Activated CD4-positive, alpha-beta T cell treated with anti-CD3 and anti-CD28 coated beads, Interleukin-2, amount 10 ng/mL, durations not matched to agents 24 days and 14 days (primary cell): ENCODE measurements at regions not wholly inside any gene's neighbourhood (a gene's known extent, or its start where the extent isn't known, plus 50 kb on each side); places are given as distances from the start of the nearest gene placed in this dataset.

ENCODE experiments used
- DNase-seq: peaks from one replicate; pipeline ENCODE4 v3.0.0; 2022
- H3K27ac Mint-ChIP-seq: one replicate; pipeline ENCODE4 v1.8.0; 2022; ENCODE audit warnings: mild to moderate bottlenecking, mixed read lengths
- H3K27me3 Mint-ChIP-seq: one replicate; pipeline ENCODE4 v1.8.0; 2022; ENCODE audit warnings: mixed read lengths
- H3K36me3 Mint-ChIP-seq: one replicate; pipeline ENCODE4 v1.8.0; 2022; ENCODE audit warnings: low read depth, mild to moderate bottlenecking, mixed read lengths
- H3K4me1 Mint-ChIP-seq: one replicate; pipeline ENCODE4 v1.8.0; 2021; ENCODE audit warnings: mixed read lengths
- H3K4me3 Mint-ChIP-seq: one replicate; pipeline ENCODE4 v1.8.0; 2022; ENCODE audit warnings: mild to moderate bottlenecking, moderate library complexity, mixed read lengths
- H3K9me3 Mint-ChIP-seq: one replicate; pipeline ENCODE4 v1.8.0; 2021; ENCODE audit warnings: mixed read lengths
- intact Hi-C: fragments of 100-400 bp; cut with micrococcal nuclease; formaldehyde crosslinking; loops from one replicate; pipeline ENCODE4 v1.15.1; 2023

DNA sequence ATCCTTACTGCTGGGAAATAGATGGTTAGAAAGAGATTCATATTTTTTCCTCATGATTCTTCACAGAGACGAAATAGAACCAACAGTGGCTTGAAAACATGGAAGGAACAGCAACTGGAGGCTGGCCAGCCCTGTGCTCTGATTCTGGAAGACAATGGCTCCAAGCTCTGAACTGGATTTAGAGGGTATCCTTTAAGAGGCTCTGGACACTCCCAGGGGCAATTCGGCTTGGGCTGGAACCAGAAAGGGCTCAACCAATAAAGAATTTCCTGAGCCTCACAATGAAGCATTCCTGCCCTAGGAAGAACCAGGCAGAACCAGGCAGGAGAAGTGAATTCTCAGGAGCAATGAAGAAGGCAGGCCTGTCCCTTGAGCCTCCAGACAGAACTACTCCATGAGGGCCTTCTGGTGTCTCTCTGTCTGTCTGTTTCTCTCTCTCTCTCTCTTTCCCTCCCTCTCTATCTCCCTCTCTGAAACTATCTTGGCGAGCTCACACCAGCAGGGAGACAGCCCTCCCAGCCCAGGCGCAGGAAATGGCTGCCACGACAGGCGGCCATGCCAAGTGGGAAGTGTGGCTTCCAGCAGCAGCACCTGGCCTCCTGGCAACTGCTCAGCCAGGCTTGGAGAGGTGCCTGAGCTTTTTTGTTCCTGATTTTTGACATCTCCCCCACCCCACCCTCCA, 93.3 kb downstream of the RCN1 start:
- H3K4me3 Mint-ChIP-seq = no peak overlapping the region
- H3K4me1 Mint-ChIP-seq = no peaks in the 10 kb centered on the region
- intact Hi-C loops = no loop called here
- H3K36me3 Mint-ChIP-seq = no peaks in the 10 kb centered on the region
- no peak for DNase-seq
- H3K9me3 Mint-ChIP-seq = no peaks in the 10 kb centered on the region
- H3K27me3 Mint-ChIP-seq = peaks cover 13% of the 10 kb centered on the region
- no peak overlapping the region for H3K27ac Mint-ChIP-seq

DNA sequence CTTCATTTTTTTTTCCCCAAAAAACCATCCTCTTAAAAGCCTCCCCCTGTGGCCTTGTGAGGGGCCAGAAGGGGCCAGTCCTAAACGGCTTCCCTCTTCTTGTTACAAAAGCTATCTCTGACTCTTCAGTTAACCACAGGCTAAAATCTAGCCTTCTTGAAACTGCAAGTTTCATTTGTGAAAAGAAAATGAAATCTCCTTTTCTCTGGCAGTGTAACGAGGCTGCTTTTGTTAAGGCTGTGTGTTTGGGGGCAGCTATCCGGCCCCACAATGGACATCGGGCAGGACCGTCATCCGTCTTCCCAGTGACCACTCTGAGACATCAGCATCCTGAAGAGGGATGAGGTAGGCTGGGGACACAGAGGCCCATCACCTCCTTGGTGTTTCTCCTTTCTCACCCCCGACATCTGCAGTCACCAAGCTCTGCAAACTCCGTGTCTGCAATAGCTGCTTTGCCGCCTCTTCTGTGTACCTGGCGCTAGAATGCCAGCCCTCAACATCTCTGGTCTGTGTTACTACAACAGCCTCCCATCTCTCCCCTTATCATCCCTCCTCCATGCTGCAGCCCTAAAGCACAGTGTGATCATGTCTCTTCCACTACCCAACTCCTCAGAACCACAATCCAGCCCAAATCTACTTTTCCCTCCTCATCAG, 94.0 kb downstream of the RCN1 start:
- H3K4me1 Mint-ChIP-seq = no peaks in the 10 kb centered on the region
- peaks cover 13% of the 10 kb centered on the region for H3K27me3 Mint-ChIP-seq
- no peak for DNase-seq
- H3K27ac Mint-ChIP-seq = no peak overlapping the region
- H3K9me3 Mint-ChIP-seq = no peaks in the 10 kb centered on the region
- H3K36me3 Mint-ChIP-seq = no peaks in the 10 kb centered on the region
- intact Hi-C loops = no loop called here
- no peak overlapping the region for H3K4me3 Mint-ChIP-seq

DNA sequence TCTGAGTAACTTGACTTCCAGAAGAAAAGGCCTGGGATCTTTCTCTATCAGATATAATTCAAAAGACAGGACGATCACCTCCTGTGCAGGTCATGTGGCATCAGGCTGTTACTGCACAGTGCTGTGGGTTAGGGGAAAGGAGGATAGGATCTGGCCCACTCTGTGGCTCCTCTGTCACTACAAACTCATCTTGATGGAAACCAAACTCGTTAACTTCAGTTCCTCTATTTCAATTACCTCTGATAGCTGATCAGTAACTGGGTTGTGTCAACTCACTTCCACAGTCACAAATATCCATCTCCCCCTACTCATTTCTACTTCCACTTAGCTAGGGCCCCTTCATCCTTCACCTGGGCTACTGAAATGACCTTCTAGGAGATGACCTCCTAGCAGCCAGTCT, 95.2 kb downstream of the RCN1 start:
- H3K9me3 Mint-ChIP-seq = no peaks in the 10 kb centered on the region
- peaks cover 10% of the 10 kb centered on the region for H3K27me3 Mint-ChIP-seq
- no peak overlapping the region for H3K27ac Mint-ChIP-seq
- intact Hi-C loops = no loop called here
- DNase-seq = no peak
- no peak overlapping the region for H3K4me3 Mint-ChIP-seq
- no peaks in the 10 kb centered on the region for H3K36me3 Mint-ChIP-seq
- H3K4me1 Mint-ChIP-seq = no peaks in the 10 kb centered on the region

DNA sequence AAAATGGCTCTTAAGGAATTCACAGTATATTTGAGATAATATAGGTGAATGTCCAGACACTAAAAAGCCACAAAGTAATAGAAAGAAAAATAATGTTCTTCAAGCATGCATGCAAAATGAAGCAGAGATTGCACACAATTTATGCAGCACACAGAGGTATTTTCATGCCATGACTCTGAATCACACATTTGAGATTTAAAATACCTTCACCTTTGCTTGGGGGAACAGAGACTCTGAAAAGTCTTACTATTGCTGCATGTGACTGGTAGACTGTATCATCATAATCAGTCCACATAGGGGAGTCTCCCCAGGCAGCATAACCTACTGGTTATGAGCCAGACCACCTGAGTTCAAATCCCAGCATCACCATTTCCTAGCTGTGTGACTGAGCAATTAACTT, 96.2 kb downstream of the RCN1 start:
- H3K4me3 Mint-ChIP-seq = no peak overlapping the region
- intact Hi-C loops = no loop called here

DNA sequence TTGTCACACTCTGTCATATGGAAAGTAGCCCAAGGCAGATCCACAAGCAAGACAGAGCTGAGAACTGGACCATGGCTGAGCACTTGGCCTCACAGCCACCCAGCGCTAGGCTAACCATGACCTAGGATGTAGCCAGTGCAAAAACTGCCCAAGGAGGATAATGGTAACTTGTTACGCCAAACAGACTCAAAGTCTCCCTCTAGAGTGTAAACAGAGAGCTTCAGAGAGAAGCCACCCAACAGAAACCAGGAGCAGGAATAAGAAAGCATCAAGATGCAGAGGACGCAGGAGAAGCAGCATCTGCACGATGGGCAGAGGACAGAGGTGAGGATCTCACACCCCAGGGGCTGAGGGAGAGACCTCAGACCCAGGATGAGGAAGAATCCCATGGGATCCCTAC, 97.9 kb downstream of the RCN1 start:
- Mint-ChIP-seq H3K9me3 (no peaks in the 10 kb centered on the region), H3K27ac (no peak overlapping the region), H3K27me3 (peaks cover 10% of the 10 kb centered on the region), H3K4me3 (no peak overlapping the region), H3K36me3 (no peaks in the 10 kb centered on the region), H3K4me1 (no peaks in the 10 kb centered on the region)
- DNase-seq = no peak
- intact Hi-C loops = no loop called here

More for the DNA sequence above, 96.2 kb downstream of the RCN1 start:
- Mint-ChIP-seq H3K27me3 (peaks cover 8% of the 10 kb centered on the region), H3K9me3 (no peaks in the 10 kb centered on the region), H3K27ac (no peak overlapping the region), H3K36me3 (no peaks in the 10 kb centered on the region), H3K4me1 (no peaks in the 10 kb centered on the region)
- no peak for DNase-seq

DNA sequence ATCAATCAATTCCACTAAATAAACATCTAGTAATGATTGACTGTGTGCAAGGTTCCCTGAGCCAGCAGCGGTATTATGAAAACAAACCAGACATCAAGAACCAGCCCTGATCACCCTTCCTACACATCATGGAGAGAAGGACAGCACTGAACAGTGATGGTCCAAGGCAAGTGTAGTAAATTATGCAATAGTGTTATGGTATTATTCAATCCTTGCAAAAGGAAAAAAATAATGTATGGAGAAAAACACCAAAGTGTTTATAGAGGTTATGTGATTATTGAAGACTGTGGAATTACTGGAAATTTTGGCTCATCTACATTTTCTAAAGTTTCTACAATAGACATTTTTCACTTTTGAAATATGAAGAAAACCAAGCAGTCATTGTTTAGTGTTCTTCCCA, 105.3 kb downstream of the RCN1 start:
- intact Hi-C loops = no loop called here
- peaks cover 11% of the 10 kb centered on the region for H3K27me3 Mint-ChIP-seq
- H3K27ac Mint-ChIP-seq = no peak overlapping the region
- no peaks in the 10 kb centered on the region for H3K9me3 Mint-ChIP-seq
- no peak for DNase-seq
- H3K36me3 Mint-ChIP-seq = no peaks in the 10 kb centered on the region
- H3K4me1 Mint-ChIP-seq = no peaks in the 10 kb centered on the region
- H3K4me3 Mint-ChIP-seq = no peak overlapping the region

DNA sequence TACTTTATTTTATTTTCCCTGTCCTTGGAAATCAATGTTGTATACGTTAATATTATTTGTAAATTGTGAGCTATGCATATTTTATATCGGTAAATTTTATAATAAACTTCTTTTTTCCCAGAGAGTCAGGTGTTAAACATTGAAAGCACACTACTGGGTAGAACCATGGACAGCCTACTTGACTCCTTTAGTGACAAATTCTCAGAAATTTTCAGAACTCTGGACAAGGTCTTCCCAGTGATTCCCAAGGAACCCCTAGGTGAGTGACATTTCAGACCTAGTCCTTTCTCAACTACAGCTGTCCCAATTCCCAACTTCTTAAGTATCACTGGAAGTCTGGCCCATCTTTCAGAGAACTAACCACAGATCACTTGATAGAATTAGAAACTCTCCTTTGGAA, 107.2 kb downstream of the RCN1 start:
- Mint-ChIP-seq H3K36me3 (no peaks in the 10 kb centered on the region), H3K9me3 (no peaks in the 10 kb centered on the region), H3K27me3 (peaks cover 10% of the 10 kb centered on the region), H3K27ac (no peak overlapping the region), H3K4me3 (no peak overlapping the region), H3K4me1 (no peaks in the 10 kb centered on the region)
- no peak for DNase-seq
- intact Hi-C loops = no loop called here

DNA sequence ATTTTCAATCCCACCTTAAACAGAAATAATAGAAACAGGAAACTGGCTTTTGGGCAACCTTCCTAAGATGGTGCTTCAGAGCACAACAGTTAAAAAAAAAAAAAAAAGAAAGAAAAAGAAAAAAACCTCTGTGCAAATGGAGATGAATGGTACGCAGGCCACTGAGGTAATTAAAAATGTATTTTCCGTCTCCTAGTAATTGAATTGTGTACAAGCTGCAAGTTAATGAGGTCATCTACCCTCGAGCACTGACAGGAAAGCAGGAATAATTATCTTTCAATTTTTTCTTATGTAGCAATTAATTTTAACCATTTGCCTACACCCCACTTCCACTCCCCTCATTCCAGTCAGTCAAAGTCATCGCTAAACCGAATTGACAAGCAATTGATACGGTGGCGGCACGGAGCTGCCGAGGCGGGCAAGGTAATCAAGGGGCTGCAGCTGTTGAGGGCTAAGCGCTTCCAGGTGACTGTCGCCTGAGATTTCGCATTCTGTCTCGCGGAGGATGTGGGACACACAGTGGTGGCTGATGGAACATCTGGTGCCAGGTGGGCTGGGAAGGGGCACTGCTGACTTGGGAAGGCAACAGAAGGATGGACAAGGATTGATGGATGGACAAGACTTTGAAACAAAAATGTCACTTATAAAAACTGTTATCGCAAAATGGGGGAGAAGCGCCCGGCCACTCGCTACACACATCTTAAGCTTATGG, 109.4 kb downstream of the RCN1 start:
- no peak for DNase-seq
- H3K4me1 Mint-ChIP-seq = no peaks in the 10 kb centered on the region
- intact Hi-C loops = no loop called here
- H3K9me3 Mint-ChIP-seq = no peaks in the 10 kb centered on the region
- H3K36me3 Mint-ChIP-seq = no peaks in the 10 kb centered on the region
- H3K4me3 Mint-ChIP-seq = no peak overlapping the region
- no peak overlapping the region for H3K27ac Mint-ChIP-seq
- H3K27me3 Mint-ChIP-seq = peaks cover 3% of the 10 kb centered on the region

DNA sequence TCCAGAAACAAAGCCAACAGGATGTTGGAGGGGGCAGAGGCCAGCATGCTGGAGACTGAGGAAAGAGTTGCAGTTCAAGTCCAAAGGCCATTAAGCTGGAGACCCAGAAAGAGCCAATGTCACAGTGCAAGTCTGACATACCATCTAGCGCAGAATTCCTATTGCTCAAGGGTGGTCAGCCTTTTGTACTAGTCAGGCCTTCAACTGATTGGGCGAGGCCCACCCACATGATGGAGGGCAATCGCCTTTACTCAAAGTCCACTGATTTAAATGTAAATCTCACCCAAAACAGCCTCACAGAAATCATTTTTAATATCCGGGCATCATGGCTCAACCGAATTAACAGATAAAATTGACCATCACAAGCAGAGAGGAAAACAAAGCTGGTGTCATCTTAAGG, 113.9 kb downstream of the RCN1 start:
- no peak overlapping the region for H3K27ac Mint-ChIP-seq
- H3K4me3 Mint-ChIP-seq = no peak overlapping the region
- peaks cover 2% of the 10 kb centered on the region for H3K27me3 Mint-ChIP-seq
- H3K4me1 Mint-ChIP-seq = no peaks in the 10 kb centered on the region
- no peaks in the 10 kb centered on the region for H3K36me3 Mint-ChIP-seq
- DNase-seq = no peak
- H3K9me3 Mint-ChIP-seq = no peaks in the 10 kb centered on the region
- intact Hi-C loops = no loop called here

DNA sequence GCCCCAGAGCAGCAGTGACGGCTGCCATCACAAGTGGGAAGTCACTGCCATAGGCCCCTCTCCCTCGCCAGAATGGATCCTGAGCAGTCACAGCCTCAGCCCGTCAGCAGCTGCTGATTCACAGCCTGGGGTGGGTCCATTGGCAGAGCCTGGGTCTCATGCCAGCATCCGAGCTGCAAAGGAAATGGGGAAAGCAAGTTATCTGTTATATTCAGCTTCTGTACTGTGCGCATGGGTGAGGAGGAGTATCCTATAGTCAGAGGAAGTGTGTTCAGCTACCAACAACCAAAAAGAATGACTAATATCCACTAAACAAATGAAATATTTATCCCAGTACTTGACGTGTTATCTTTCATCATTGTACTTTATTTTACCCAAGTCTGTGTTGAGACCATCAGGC, 119.7 kb downstream of the RCN1 start:
- DNase-seq = no peak
- Mint-ChIP-seq H3K4me3 (no peak overlapping the region), H3K36me3 (no peaks in the 10 kb centered on the region), H3K4me1 (no peaks in the 10 kb centered on the region), H3K9me3 (no peaks in the 10 kb centered on the region), H3K27me3 (no peaks in the 10 kb centered on the region), H3K27ac (no peak overlapping the region)
- intact Hi-C loops = no loop called here

DNA sequence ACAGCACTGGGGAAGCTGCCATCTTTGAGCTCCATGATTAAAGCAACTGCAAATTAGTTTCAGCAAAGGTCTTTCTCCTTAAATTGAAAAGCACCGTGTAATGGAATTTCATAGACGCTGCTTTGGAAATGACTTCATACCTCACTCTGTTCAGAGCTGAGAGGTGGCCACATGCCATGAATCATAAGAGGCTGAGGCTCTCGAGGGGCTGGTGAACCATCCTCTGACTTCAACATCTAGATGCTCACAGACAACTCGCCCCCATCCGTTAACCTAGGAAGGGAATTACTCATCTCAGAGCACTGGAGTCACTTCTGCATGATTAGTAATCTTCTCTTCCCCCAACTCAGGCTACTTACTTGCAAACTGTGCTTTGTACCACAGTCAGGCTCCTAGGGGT, 122.3 kb downstream of the RCN1 start:
- H3K27ac Mint-ChIP-seq = no peak overlapping the region
- H3K36me3 Mint-ChIP-seq = no peaks in the 10 kb centered on the region
- intact Hi-C loops = no loop called here
- H3K9me3 Mint-ChIP-seq = no peaks in the 10 kb centered on the region
- DNase-seq = peak; percentile 56
- no peak overlapping the region for H3K4me3 Mint-ChIP-seq
- no peaks in the 10 kb centered on the region for H3K27me3 Mint-ChIP-seq
- no peaks in the 10 kb centered on the region for H3K4me1 Mint-ChIP-seq

DNA sequence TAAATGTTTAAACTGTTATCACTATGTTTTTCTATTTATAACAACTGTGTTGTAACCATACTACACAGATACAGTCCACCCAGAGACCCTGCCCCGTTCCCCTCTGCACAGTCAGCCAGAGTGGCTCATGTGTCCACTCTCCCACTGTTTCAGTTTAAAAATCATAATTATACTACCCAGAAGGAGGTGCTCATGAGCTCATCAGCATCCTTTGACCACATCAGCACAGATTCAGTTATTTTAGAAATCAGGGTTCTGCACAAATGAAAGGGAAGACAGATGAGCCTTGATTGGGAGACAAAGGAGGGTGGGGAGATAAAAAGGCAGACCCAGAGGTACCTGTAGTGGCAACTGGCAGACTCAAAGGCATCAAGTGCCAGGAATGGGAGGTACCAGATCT, 124.3 kb downstream of the RCN1 start:
- no peak for DNase-seq
- no peaks in the 10 kb centered on the region for H3K27me3 Mint-ChIP-seq
- no peak overlapping the region for H3K27ac Mint-ChIP-seq
- H3K4me3 Mint-ChIP-seq = no peak overlapping the region
- no peaks in the 10 kb centered on the region for H3K4me1 Mint-ChIP-seq
- no peaks in the 10 kb centered on the region for H3K9me3 Mint-ChIP-seq
- no peaks in the 10 kb centered on the region for H3K36me3 Mint-ChIP-seq
- intact Hi-C loops = no loop called here

DNA sequence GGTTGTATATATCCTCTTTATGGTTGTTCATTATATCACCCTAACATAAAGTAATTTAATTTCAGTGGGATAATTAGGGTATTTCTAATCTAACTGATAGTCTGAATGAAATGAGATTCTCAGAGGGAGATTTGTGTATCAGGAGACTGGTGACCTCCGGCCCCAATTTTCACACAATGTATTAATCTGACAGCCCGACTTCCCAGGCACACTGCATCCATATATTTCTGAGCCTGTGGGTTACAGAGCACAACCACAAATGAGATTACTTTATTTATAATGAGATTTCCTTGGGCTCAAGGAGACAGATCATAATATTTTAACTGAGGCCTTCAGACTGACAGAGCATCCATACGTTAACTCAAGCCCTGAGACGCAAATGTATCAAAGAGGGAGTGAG, 125.9 kb downstream of the RCN1 start:
- H3K27me3 Mint-ChIP-seq = peaks cover 2% of the 10 kb centered on the region
- H3K9me3 Mint-ChIP-seq = no peaks in the 10 kb centered on the region
- no peak overlapping the region for H3K27ac Mint-ChIP-seq
- no peaks in the 10 kb centered on the region for H3K36me3 Mint-ChIP-seq
- intact Hi-C loops = no loop called here
- no peak for DNase-seq
- H3K4me3 Mint-ChIP-seq = no peak overlapping the region
- no peaks in the 10 kb centered on the region for H3K4me1 Mint-ChIP-seq

DNA sequence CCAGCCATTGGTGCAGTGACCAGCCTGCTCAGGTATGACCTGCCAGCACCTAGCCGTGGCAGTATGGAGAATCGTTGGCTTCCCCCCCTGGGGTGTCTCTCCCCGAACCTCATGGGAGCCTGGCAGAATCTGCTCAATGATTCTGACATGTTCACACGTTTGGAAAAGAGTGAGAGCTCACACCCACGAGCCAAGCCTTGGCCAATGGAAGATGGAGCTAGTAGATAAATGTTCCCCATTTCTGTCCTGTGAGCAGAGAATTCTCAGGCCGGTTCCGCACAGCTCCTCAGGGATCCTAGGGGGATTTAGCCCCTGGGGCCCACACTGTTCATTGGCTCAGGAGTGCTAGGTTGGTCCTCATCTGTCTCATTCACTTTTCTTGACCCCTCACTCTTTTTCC, 128.4 kb downstream of the RCN1 start:
- H3K9me3 Mint-ChIP-seq = no peaks in the 10 kb centered on the region
- DNase-seq = no peak
- peaks cover 7% of the 10 kb centered on the region for H3K27me3 Mint-ChIP-seq
- H3K27ac Mint-ChIP-seq = no peak overlapping the region
- H3K36me3 Mint-ChIP-seq = no peaks in the 10 kb centered on the region
- no peak overlapping the region for H3K4me3 Mint-ChIP-seq
- no peaks in the 10 kb centered on the region for H3K4me1 Mint-ChIP-seq
- intact Hi-C loops = no loop called here
